IPS-20b (cell line): ENCODE measurements at regions not wholly inside any gene's neighbourhood (a gene's known extent, or its start where the extent isn't known, plus 50 kb on each side); places are given as distances from the start of the nearest gene placed in this dataset.

Experiments
- H3K27ac ChIP-seq: one replicate; pipeline ENCODE4 v1.5.1; 2013; ENCODE audit warnings: low read length
- H3K27me3 ChIP-seq: 2 replicates; pipeline ENCODE4 v1.6.1; 2013; ENCODE audit warnings: mild to moderate bottlenecking, low read length, inconsistent platforms; ENCODE audit not compliant: insufficient read depth
- H3K36me3 ChIP-seq: 2 replicates; pipeline ENCODE4 v1.6.1; 2013; ENCODE audit warnings: low read depth, mild to moderate bottlenecking, inconsistent platforms, low read length, moderate library complexity; ENCODE audit not compliant: insufficient read depth
- H3K4me1 ChIP-seq: 2 replicates; pipeline ENCODE4 v1.6.1; 2013; ENCODE audit warnings: mild to moderate bottlenecking, control low read depth, inconsistent platforms, low read length, moderate library complexity; ENCODE audit not compliant: insufficient read depth
- H3K4me3 ChIP-seq: 2 replicates; pipeline ENCODE4 v1.5.1; 2013; ENCODE audit warnings: mild to moderate bottlenecking, low read length, inconsistent platforms
- H3K9ac ChIP-seq: 2 replicates; pipeline ENCODE4 v1.6.1; 2013; ENCODE audit warnings: low read depth, mild to moderate bottlenecking, inconsistent platforms, low read length, moderate library complexity
- H3K9me3 ChIP-seq: 2 replicates; pipeline ENCODE4 v1.6.1; 2013; ENCODE audit warnings: mild to moderate bottlenecking, low read depth, low read length, inconsistent platforms; ENCODE audit not compliant: insufficient read depth

GRCh38 chr19:32123355-32123940 lies 222.0 kb upstream of the ZNF507 start:
- Histone ChIP-seq H3K9me3 (no peaks in the 10 kb centered on the region; the same call in 1 of the 2 replicates), H3K27ac (no peak overlapping the region), H3K4me3 (no peak overlapping the region), H3K36me3 (no peaks in the 10 kb centered on the region), H3K4me1 (no peaks in the 10 kb centered on the region), H3K27me3 (no peaks in the 10 kb centered on the region), H3K9ac (no peak overlapping the region)

GRCh38 chr19:32124585-32124984 lies 220.8 kb upstream of the ZNF507 start:
- no peaks in the 10 kb centered on the region for H3K27me3 ChIP-seq
- no peaks in the 10 kb centered on the region for H3K36me3 ChIP-seq
- no peak overlapping the region for H3K9ac ChIP-seq
- no peaks in the 10 kb centered on the region; the same call in 1 of the 2 replicates for H3K9me3 ChIP-seq
- H3K4me3 ChIP-seq: no peak overlapping the region
- H3K4me1 ChIP-seq: no peaks in the 10 kb centered on the region
- no peak overlapping the region for H3K27ac ChIP-seq

GRCh38 chr19:32129141-32129540 lies 216.3 kb upstream of the ZNF507 start:
- H3K27ac ChIP-seq: no peak overlapping the region
- no peak overlapping the region for H3K4me3 ChIP-seq
- H3K27me3 ChIP-seq: no peaks in the 10 kb centered on the region
- H3K36me3 ChIP-seq: no peaks in the 10 kb centered on the region
- no peaks in the 10 kb centered on the region for H3K4me1 ChIP-seq
- H3K9me3 ChIP-seq: no peaks in the 10 kb centered on the region
- H3K9ac ChIP-seq: no peak overlapping the region

GRCh38 chr19:32130332-32130731 lies 215.1 kb upstream of the ZNF507 start:
- no peak overlapping the region for H3K4me3 ChIP-seq
- no peaks in the 10 kb centered on the region for H3K27me3 ChIP-seq
- H3K36me3 ChIP-seq: no peaks in the 10 kb centered on the region
- no peaks in the 10 kb centered on the region for H3K9me3 ChIP-seq
- H3K9ac ChIP-seq: no peak overlapping the region
- no peak overlapping the region for H3K27ac ChIP-seq
- no peaks in the 10 kb centered on the region for H3K4me1 ChIP-seq

GRCh38 chr19:32131005-32131404 lies 214.4 kb upstream of the ZNF507 start:
- Histone ChIP-seq H3K27ac (no peak overlapping the region), H3K9me3 (no peaks in the 10 kb centered on the region), H3K4me1 (no peaks in the 10 kb centered on the region), H3K4me3 (no peak overlapping the region), H3K27me3 (no peaks in the 10 kb centered on the region), H3K36me3 (no peaks in the 10 kb centered on the region), H3K9ac (no peak overlapping the region)

- no peaks in the 10 kb centered on the region for H3K36me3 ChIP-seq
- H3K9me3 ChIP-seq: no peaks in the 10 kb centered on the region
- no peaks in the 10 kb centered on the region for H3K27me3 ChIP-seq
- H3K4me1 ChIP-seq: no peaks in the 10 kb centered on the region
- no peak overlapping the region for H3K9ac ChIP-seq
- no peak overlapping the region for H3K27ac ChIP-seq
- no peak overlapping the region for H3K4me3 ChIP-seq
Measured at GRCh38 chr19:32138416-32138815, 207.0 kb upstream of the ZNF507 start.

- Histone ChIP-seq H3K36me3 (no peaks in the 10 kb centered on the region), H3K9me3 (peaks cover 6% of the 10 kb centered on the region), H3K4me1 (no peaks in the 10 kb centered on the region), H3K27ac (no peak overlapping the region), H3K4me3 (no peak overlapping the region), H3K9ac (no peak overlapping the region), H3K27me3 (no peaks in the 10 kb centered on the region)
Measured at GRCh38 chr19:32141840-32142511, 203.4 kb upstream of the ZNF507 start.

- H3K27ac ChIP-seq: no peak overlapping the region
- no peak overlapping the region for H3K4me3 ChIP-seq
- peaks cover 19% of the 10 kb centered on the region for H3K9me3 ChIP-seq
- no peaks in the 10 kb centered on the region for H3K27me3 ChIP-seq
- no peak overlapping the region for H3K9ac ChIP-seq
- no peaks in the 10 kb centered on the region for H3K36me3 ChIP-seq
- no peaks in the 10 kb centered on the region for H3K4me1 ChIP-seq
Measured at GRCh38 chr19:32146664-32147063, 198.7 kb upstream of the ZNF507 start.

- no peak overlapping the region for H3K4me3 ChIP-seq
- no peaks in the 10 kb centered on the region for H3K4me1 ChIP-seq
- peaks cover 19% of the 10 kb centered on the region for H3K9me3 ChIP-seq
- no peaks in the 10 kb centered on the region for H3K36me3 ChIP-seq
- H3K27me3 ChIP-seq: no peaks in the 10 kb centered on the region
- H3K9ac ChIP-seq: no peak overlapping the region
- no peak overlapping the region for H3K27ac ChIP-seq
Measured at GRCh38 chr19:32150605-32151004, 194.8 kb upstream of the ZNF507 start.

- Histone ChIP-seq H3K27me3 (no peaks in the 10 kb centered on the region), H3K36me3 (no peaks in the 10 kb centered on the region), H3K4me3 (no peak overlapping the region), H3K9me3 (no peaks in the 10 kb centered on the region; the same call in 1 of the 2 replicates), H3K27ac (no peak overlapping the region), H3K9ac (no peak overlapping the region), H3K4me1 (no peaks in the 10 kb centered on the region)
Measured at GRCh38 chr19:32154418-32154817, 191.0 kb upstream of the ZNF507 start.

GRCh38 chr19:32164384-32164992 lies 180.9 kb upstream of the ZNF507 start:
- Histone ChIP-seq H3K9ac (no peak overlapping the region), H3K9me3 (no peaks in the 10 kb centered on the region), H3K27ac (no peak overlapping the region), H3K4me3 (no peak overlapping the region), H3K36me3 (no peaks in the 10 kb centered on the region), H3K27me3 (no peaks in the 10 kb centered on the region), H3K4me1 (no peaks in the 10 kb centered on the region)

- Histone ChIP-seq H3K27ac (no peak overlapping the region), H3K4me3 (no peak overlapping the region), H3K9ac (no peak overlapping the region), H3K36me3 (no peaks in the 10 kb centered on the region), H3K9me3 (no peaks in the 10 kb centered on the region), H3K4me1 (no peaks in the 10 kb centered on the region), H3K27me3 (no peaks in the 10 kb centered on the region)
Measured at GRCh38 chr19:32165141-32165540, 180.3 kb upstream of the ZNF507 start.
